Thoracic aorta (tissue), 2 donors: ENCODE measurements at regions not wholly inside any gene's neighbourhood (a gene's known extent, or its start where the extent isn't known, plus 50 kb on each side); places are given as distances from the start of the nearest gene placed in this dataset.

Experiments
- ATAC-seq: fragments of 150-250 bp; one replicate; pipeline ENCODE4 v1.8.0; 2017; ENCODE audit warnings: low read depth; ENCODE audit not compliant: insufficient number of reproducible peaks, low FRiP score
- DNase-seq: peaks from one replicate; pipeline ENCODE4 v3.0.0-alpha.2; 2020; ENCODE audit warnings: low spot score
- H3K27ac ChIP-seq, 2 donors: fragments of 200-600 bp; sonication (generic); 1 replicate in 1 of 2; 2 replicates in 1 of 2; pipeline ENCODE4 v1.5.1; 2016; ENCODE audit warnings: mild to moderate bottlenecking in 2 of 2, moderate library complexity in 2 of 2
- H3K27me3 ChIP-seq: fragments of 200-600 bp; sonication (generic); replicated peaks from 2 replicates; pipeline ENCODE4 v1.6.0; 2016; ENCODE audit warnings: mild to moderate bottlenecking; ENCODE audit not compliant: insufficient read depth
- H3K36me3 ChIP-seq: fragments of 200-600 bp; sonication (generic); one replicate; pipeline ENCODE4 v1.5.1; 2016
- H3K4me1 ChIP-seq, 2 donors: fragments of 200-600 bp; sonication (generic); 1 replicate in 1 of 2; 2 replicates in 1 of 2; pipeline versions ENCODE4 v1.5.1 to v1.6.0; 2016; ENCODE audit warnings: low read depth in 2 of 2, mild to moderate bottlenecking in 1 of 2; ENCODE audit not compliant: control insufficient read depth in 1 of 2
- H3K4me3 ChIP-seq: fragments of 200-600 bp; sonication (generic); 2 replicates; pipeline ENCODE4 v1.5.1; 2016; ENCODE audit warnings: mild to moderate bottlenecking
- H3K9me3 ChIP-seq: fragments of 200-600 bp; sonication (generic); 2 replicates; pipeline ENCODE4 v1.5.1; 2016
- TF ChIP-seq, protein P1 (sequence below): fragments of 200-600 bp; sonication (generic); IDR thresholded peaks from one replicate; pipeline ENCODE4 v1.5.1; 2019; ENCODE audit warnings: antibody characterized with exemption

DNA sequence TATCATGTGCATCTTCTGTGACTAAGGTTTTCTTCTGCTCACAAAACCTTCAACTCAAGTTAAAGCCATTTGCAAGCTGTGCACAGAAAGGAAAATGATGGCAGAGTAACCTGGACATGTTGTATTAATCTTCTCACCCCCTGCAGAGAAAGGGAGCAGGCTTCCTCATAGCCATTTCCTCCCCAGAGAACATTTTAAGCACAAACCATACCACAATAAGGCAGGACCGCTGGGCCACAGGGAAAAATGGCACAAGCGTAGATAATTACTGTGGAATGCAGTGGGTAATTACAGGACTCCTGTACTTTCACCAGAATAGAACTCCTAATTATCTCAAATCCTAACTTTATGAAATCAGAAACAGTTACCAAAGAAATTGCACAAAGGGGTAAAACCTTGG, 215.7 kb downstream of the KIF21A start:
- Histone ChIP-seq H3K27ac (no peak overlapping the region), H3K27me3 (no peaks in the 10 kb centered on the region), H3K4me1 (no peaks in the 10 kb centered on the region), H3K4me3 (no peak overlapping the region), H3K9me3 (no peaks in the 10 kb centered on the region), H3K36me3 (no peaks in the 10 kb centered on the region)
- DNase-seq, result no peak
- TF ChIP-seq, protein P1, sequence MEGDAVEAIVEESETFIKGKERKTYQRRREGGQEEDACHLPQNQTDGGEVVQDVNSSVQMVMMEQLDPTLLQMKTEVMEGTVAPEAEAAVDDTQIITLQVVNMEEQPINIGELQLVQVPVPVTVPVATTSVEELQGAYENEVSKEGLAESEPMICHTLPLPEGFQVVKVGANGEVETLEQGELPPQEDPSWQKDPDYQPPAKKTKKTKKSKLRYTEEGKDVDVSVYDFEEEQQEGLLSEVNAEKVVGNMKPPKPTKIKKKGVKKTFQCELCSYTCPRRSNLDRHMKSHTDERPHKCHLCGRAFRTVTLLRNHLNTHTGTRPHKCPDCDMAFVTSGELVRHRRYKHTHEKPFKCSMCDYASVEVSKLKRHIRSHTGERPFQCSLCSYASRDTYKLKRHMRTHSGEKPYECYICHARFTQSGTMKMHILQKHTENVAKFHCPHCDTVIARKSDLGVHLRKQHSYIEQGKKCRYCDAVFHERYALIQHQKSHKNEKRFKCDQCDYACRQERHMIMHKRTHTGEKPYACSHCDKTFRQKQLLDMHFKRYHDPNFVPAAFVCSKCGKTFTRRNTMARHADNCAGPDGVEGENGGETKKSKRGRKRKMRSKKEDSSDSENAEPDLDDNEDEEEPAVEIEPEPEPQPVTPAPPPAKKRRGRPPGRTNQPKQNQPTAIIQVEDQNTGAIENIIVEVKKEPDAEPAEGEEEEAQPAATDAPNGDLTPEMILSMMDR, result no peak
- ATAC-seq, result no peak

DNA sequence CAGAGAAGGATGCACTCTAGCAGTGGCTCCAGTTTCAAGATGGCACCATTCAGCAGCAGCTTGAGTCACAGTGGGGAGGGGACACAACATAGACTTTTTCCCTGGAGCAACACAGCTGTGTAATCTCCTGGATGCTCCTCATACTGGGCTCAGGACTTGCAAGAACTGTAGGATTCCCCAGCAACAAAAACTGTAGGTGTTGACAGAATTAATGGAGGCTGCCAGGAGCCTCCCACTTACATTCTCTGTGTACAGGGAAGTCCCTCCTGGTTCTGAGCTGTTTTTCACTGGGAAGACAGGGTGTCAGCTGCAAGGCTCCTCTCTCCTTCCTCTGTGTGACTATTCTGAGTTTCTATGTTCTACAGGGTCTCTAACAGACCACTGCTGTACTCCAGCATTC, 217.9 kb downstream of the KIF21A start:
- DNase-seq (no peak), ATAC-seq (no peak)
- no peaks in the 10 kb centered on the region for H3K36me3 ChIP-seq
- H3K4me1 ChIP-seq, result no peaks in the 10 kb centered on the region
- no peak overlapping the region for H3K4me3 ChIP-seq
- no peak overlapping the region for H3K27ac ChIP-seq
- TF ChIP-seq, protein P1, result no peak
- H3K27me3 ChIP-seq, result no peaks in the 10 kb centered on the region
- H3K9me3 ChIP-seq, result no peaks in the 10 kb centered on the region

DNA sequence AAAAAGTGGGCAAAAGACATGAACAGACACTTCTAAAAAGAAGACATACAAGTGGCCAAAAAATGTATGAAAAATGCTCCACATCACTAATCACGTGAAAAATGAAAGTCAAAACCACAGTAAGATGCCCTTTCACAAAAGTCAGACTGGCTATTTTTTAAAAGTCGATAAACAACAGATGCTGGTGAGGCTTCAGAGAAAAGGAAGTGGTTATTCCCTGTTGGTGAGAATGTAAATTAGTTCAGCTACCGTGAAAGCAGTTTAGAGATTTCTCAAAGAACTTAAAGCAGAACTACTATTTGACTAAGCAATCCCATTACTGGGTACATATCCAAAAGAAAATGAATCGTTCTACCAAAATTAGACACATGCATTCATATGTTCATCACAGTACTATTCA, 237.0 kb downstream of the KIF21A start:
- ATAC-seq (no peak), DNase-seq (no peak)
- H3K27me3 ChIP-seq, result no peaks in the 10 kb centered on the region
- H3K36me3 ChIP-seq, result no peaks in the 10 kb centered on the region
- H3K9me3 ChIP-seq, result no peaks in the 10 kb centered on the region
- H3K4me3 ChIP-seq, result no peak overlapping the region
- H3K4me1 ChIP-seq, result no peaks in the 10 kb centered on the region
- TF ChIP-seq, protein P1, result no peak
- H3K27ac ChIP-seq, result no peak overlapping the region

DNA sequence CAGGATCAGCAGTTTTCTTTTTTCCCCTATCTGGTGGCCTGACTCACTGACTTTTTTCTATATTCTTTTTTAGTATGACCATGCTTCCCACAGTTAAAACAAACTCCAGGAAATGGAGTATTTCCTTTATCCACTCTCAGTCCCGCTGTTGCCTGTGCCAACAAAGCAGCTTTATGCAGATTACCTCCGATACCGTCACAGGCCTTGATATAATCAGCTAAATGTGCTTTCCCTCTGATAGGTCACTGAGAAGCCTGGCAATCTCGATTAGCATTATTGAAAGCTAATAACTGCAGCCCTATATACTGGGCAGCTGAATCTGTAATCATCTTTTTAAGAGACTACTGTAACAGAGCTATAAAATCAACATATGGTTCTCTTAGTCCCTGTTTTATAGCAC, 243.6 kb downstream of the KIF21A start:
- Histone ChIP-seq H3K4me1 (no peaks in the 10 kb centered on the region), H3K9me3 (no peaks in the 10 kb centered on the region), H3K27me3 (no peaks in the 10 kb centered on the region), H3K27ac (no peak overlapping the region), H3K4me3 (no peak overlapping the region), H3K36me3 (no peaks in the 10 kb centered on the region)
- ATAC-seq (no peak), DNase-seq (no peak)
- TF ChIP-seq, protein P1, result no peak

DNA sequence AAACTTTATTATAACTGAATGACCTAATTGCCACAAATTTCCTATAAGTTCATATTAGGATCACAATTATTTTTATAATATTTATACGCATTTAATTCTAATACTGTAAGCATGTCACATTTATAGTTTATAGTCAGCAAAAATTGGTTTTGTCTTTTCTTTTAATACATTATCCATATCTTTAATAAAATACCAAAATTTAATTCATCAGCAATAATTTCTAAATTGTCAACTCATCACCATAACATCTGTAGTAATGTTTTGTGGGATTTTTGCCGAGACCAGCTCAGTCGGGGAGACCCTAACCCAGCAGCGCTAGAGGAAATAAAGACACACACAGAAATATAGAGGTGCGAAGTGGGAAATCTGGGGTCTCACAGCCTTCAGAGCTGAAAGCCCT, 254.2 kb downstream of the KIF21A start:
- H3K4me3 ChIP-seq, result no peak overlapping the region
- no peaks in the 10 kb centered on the region for H3K9me3 ChIP-seq
- H3K4me1 ChIP-seq, result no peaks in the 10 kb centered on the region
- H3K27ac ChIP-seq, result no peak overlapping the region
- ATAC-seq, result no peak
- TF ChIP-seq, protein P1, result no peak
- no peaks in the 10 kb centered on the region for H3K36me3 ChIP-seq
- H3K27me3 ChIP-seq, result no peaks in the 10 kb centered on the region
- no peak for DNase-seq
